Stomach (tissue), 4 donors: ENCODE measurements at regions not wholly inside any gene's neighbourhood (a gene's known extent, or its start where the extent isn't known, plus 50 kb on each side); places are given as distances from the start of the nearest gene placed in this dataset.

Experiments
- POLR2A ChIP-seq, 4 donors: fragments of 450-650 bp; IDR thresholded peaks; one replicate each; pipeline ENCODE4 v1.6.1; 2016; ENCODE audit warnings: antibody characterized with exemption in 4 of 4, control low read depth in 2 of 4, mild to moderate bottlenecking in 1 of 4, moderate library complexity in 1 of 4
- TF ChIP-seq, protein P1 (sequence below), 7 experiments: fragments of 450-650 bp in 4 of 7; fragments of 200-600 bp in 3 of 7; sonication (generic) in 3 of 7; IDR thresholded peaks; one replicate each; pipeline ENCODE4 v1.5.1; 2016 to 2019; ENCODE audit warnings: antibody characterized with exemption in 7 of 7, control low read depth in 2 of 7, mild to moderate bottlenecking in 1 of 7

DNA sequence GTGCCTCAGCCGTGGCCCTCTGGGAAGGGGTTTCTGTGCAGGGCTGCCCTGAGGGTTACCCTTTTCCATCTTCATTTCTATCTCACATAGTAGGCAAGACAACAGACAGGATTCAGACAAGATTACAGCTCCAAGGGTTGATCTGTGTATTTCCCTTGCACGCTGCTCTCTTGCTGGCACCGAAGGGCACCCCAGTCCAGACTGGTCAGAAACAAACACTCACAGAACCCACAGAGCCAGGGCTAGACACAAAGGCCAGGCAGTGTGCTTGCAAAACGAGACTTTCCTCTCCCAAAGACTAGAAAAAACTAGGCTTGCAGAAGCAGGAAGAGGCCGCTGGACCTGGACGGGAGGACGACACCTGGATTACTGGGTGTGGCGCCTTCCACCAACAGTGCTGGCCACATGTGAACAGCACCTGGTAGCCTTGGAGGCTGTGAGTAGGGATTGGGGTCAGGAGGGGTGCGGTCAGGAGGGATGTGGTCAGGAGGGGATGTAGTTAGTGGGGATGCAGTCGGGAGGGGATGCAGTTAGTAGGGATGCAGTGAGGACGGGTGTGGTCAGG, 96.8 kb downstream of the BDH1 start:
- TF ChIP-seq, protein P1, sequence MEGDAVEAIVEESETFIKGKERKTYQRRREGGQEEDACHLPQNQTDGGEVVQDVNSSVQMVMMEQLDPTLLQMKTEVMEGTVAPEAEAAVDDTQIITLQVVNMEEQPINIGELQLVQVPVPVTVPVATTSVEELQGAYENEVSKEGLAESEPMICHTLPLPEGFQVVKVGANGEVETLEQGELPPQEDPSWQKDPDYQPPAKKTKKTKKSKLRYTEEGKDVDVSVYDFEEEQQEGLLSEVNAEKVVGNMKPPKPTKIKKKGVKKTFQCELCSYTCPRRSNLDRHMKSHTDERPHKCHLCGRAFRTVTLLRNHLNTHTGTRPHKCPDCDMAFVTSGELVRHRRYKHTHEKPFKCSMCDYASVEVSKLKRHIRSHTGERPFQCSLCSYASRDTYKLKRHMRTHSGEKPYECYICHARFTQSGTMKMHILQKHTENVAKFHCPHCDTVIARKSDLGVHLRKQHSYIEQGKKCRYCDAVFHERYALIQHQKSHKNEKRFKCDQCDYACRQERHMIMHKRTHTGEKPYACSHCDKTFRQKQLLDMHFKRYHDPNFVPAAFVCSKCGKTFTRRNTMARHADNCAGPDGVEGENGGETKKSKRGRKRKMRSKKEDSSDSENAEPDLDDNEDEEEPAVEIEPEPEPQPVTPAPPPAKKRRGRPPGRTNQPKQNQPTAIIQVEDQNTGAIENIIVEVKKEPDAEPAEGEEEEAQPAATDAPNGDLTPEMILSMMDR (IDR thresholded peaks at IDR 0.05): no peak
- no peak for TF ChIP-seq POLR2A (IDR thresholded peaks at IDR 0.05)
